ENCODE measurements at regions not wholly inside any gene's neighbourhood (a gene's known extent, or its start where the extent isn't known, plus 50 kb on each side); places are given as distances from the start of the nearest gene placed in this dataset.
"Not testable (repeated sequence)": the region's sequence is repeated elsewhere in the genome, so short reads cannot be mapped to it uniquely, and the experiment has no call there.

DNA sequence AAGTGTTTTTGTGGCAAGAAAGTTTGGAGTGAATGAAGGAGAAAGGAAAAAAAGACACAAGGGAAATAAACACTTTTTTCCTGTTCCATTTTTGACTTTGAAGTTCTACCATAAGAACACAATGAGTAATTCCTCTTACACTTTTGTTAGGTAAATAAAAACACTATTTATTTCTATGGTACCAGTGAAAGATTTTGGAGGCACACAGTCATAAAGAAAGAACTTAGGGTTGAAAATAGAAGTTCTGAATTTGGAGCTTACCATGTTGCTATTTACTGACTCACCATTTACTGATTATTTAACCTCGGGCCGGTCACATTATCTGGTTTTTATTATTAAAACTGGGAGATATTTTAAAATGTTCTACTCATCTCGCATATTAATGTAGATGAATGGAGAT, 367.8 kb downstream of the TLE1 start:
- DNase-seq = no peak

DNA sequence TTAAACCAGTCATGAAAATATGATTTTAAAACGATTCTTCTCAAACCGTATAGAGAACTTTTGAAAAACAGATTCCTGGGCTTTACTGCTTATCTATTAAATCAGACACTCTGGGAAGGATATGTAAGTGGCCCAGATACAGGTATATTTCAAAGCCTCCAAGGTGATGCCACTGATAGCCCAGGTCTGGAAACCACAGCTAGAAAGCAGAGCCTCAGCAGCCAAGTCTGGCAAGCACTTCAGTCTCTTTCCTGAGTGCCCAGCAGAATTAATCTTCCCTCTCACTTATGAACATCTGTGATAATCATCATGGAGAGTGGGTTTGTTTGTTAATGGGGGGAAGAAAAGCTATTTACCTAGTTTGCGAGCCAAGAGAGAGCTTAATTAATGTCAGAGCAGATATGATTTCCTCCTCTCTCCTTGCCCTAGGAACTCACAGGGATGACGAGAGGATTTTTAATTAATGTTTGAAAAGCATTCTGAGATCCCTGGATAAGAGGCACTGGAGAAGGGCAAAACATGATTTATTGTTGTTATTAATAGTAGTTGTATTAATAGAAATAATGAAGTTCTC, 368.4 kb downstream of the TLE1 start:
- DNase-seq = no peak

DNA sequence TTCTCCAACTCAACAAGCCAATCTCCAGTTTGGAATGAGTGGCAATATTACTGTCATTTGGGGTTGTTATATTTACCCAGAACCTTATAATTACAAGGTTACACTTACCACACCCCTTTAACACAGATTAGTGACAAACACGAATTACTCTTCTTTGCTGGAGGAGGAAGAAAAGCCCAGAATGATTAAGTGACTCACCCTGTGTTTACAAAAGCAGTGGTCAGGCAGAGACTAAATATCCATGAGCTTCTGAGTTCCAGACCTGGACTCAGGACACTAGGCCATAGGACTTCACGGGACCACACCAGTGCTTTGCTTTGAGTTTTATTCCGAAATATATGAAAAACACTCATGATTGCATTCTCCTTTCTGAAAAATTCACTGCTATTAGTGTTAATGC, 370.8 kb downstream of the TLE1 start:
- no peak for DNase-seq

DNA sequence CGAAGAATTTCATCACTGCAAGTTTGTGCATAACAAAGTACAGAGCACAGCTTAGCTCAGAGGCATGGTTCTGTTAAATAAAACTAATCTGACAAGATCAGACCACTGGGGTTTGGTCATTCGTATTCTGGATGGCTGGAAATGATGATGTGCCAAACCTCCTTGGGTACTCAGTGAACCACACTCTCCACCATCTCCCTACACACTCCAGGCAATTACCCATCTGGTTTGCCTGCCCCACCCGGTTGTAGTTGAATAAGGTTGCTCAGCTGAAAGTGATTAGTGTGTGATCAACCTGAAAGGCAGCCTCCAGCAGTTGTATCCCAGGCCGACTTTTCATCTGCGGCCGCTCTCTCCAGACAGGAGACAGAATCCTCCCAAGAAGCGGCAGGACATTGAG, 371.4 kb downstream of the TLE1 start:
- DNase-seq = no peak

DNA sequence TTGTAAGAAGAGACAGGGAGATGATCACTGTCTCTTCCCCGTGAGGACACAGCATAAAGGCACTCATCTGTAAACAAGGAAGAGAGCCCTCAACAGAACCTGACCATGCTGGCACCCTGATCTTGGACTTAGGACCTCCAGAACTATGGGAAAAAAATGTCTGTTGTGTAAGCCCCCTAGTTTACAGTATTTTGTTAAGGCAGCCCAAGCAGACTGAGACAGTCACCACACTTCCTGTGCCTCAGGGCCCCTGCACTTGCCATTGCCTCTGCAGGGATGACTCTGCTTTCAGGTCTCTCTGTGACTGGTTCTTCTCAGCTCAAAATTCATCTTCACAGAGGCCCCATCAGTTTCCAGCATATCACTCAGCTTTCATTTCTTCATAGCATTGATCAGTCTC, 372.1 kb downstream of the TLE1 start:
- DNase-seq = no peak

DNA sequence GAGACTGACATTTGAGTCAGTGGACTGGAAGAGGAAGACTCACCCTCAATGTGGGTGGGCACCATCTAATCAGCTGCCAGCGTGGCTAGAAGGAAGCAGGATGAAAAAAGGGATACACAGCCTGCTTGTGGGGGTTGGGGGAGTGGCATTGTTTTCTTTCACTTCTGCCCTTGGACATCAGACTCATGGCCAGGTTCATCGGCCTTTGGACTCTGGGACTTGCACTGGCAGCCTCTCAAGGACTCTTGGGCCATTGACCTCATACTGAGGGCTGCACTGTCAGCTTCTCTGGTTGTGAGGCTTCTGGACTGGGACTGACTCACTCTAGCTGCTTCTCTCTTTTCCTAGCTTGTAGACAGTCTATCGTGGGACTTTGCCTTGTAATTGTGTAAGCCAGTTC, 374.9 kb downstream of the TLE1 start:
- DNase-seq = no peak

DNA sequence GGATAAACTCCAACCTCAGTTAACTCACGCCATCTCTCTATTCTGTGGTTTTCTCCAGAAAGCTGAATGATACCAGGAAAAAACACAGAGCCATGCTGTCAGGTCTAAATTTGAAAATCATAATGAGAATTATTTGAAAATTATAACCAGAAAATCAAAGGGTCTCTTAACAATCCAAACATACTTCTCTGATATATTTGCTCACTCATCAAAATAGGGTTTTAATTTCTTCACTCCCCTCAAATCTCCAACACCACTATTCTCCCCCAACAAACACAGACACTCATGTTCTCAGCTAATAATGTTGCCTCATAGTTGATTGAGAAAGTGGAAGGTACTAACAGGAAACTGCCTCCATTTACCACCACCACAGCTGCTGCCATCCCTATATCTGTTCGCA, 375.5 kb downstream of the TLE1 start:
- no peak for DNase-seq

DNA sequence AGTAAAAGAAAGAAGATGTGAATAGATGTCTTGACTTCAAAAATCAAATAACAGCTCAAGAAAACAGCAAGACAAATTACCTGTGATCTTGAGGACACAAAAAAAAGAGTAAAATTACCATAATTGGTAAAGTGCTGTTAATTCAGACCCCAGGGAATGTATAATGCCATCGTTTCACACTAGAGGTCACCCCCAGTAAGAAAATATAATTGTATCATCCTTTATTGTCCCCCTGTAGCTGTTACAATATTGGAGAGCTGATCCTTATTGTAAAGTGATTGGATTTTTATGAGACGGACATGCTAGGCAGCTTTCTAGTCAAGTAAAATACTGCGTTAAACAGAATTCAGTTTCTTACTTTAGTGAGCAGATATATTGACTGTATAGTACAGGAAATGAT, 377.0 kb downstream of the TLE1 start:
- DNase-seq = no peak

DNA sequence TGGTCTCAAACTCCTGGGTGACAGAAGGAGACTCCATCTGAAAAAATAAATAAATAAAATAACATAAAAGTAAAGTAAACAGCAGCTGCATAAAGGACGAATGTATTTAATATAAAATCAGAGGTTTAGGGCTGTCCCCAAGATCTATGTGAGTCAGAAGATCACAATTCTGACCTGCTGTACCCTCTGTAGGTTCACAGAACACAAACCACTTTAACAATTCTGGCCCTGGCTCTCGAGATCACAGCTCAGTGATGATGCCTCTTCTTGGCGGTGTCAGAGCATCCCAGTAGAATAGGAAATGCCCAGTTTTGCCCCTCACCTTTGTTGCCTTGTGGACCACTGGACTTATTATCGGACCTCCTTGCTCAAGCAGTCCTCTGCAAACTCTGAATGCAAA, 380.9 kb downstream of the TLE1 start:
- no peak for DNase-seq

DNA sequence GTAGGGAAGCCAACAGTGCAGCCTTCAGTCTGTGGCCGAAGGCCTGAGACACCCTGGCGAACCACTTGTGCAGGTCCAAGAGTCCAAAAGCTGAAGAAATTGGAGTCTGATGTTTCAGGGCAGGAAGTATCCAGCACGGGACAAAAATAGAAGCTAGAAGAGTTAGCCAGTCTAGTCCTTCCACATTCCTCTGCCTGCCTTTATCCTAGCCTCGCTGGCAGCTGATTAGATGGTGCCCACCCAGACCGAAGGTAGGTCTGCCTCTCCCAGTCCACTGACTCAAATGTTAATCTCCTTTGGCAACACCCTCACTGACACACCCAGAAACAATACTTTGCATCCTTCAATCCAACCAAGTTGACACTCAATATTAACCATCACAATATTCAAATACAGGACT, 381.6 kb downstream of the TLE1 start:
- not testable (repeated sequence) for DNase-seq

DNA sequence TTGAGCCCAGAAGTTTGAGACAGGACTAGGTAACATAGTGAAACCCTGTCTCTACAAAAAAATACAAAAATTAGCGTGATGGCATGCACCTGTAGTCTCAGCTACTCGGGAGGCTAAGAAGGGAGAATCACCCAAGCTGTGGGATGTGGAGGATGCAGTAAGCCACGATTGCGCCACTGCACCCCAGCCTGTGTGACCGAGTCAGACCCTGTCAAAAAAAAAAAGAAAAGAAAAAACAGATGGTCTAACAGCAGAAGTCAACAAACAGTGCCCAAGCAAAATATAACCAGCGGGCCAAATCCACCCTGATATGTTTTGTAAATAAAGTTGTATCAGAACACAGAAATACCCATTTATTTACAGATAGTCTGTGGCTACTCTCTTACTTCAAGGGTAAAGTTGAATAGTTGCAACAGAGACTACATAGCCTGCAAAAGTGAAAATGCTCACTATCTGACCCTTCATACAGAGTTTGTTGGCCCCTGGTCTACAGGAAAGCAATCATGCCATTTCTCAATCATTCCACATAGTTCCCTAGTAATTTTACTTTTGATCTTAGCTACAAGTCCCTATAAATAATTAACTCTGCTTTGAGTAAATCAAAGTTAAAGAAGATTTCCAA, 383.7 kb downstream of the TLE1 start:
- DNase-seq = no peak

DNA sequence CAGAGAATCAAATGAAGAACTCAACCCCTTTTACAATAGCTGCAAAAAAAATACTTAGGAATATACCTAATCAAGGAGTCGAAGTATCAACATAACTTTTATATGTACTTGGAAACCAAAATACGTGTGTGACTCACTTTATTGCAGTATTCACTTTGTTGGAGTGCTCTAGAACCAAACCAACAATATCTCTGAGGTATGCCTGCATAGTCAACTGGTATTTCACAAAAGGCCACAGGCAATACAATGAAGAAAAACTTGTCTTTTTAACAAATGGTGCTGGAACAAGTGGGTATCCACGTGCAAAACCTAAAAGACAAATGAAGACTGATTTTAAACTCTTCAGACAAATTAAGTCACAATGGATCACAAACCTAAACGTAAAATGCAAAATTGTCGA, 385.7 kb downstream of the TLE1 start:
- DNase-seq = no peak

DNA sequence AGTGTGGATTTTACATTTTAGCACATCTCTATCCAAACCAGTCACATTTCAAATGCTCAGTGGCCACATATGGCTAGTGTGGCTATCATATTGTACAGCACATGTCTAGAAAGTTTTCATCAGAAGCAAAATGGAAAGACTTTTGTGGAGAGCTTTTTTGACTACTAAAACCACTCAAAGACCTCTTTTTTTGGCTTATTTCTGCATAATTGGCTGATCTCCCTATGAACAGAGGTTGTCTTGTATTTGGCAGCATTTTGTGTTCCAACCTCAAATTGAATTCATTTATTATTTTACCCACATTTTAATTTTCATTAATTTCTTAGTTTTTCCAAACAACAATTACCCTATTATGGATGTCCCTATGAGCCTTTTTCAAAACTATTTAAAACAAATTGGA, 395.7 kb downstream of the TLE1 start:
- DNase-seq = no peak

DNA sequence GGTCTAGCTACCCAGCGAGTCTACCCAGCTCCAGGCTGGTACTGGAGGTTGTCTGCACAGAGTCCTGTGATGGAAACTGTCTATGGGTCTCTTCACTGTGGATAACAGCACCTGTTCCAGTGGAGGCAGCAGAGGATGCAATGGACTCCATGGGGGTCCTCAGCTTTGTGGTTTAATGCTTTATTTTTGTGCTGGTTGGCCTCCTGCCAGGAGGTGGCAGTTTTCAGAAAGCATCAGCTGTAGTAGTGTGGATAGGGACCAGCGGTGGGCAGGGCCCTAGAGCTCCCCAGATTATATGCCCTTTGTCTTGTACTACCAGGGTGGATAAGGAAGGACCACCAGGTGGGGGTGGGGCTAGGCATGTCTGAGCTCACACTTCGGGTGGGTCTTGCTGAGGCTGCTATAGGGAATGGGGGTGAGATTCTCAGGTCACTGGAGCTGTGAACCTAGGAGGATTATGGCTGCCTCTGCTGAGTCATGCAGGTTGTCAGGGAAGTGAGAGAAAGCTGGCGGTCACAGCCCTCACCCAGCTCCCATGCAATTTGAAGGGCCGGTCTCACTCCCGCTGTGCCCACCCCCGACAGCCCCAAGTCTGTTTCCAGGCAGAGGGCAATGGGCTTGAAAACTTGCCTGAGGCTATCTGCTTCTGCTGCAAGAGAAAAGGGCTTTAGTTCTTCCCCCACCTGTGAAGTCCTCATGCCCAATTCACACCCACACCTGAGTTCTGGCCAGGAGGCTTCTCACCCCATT, 397.1 kb downstream of the TLE1 start:
- DNase-seq = peak; percentile 9

DNA sequence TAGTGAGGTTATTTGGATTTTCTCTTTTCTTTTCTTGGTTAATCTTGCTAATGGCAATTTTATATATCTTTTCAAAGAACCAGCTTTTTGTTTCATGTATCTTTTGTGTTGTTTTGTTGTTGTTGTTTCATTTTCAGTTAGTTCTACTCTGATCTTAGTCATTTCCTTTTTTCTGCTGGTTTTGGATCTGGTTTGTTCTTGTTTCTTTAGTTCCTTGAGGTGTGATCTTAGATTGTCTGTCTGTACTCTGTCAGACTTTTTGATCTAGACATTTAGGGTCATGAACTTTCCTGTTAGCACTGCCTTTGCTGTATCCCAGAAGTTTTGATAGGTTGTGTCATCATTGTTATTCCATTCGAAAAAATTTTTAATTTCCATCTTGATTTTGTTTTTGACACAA, 399.7 kb downstream of the TLE1 start:
- no peak for DNase-seq

DNA sequence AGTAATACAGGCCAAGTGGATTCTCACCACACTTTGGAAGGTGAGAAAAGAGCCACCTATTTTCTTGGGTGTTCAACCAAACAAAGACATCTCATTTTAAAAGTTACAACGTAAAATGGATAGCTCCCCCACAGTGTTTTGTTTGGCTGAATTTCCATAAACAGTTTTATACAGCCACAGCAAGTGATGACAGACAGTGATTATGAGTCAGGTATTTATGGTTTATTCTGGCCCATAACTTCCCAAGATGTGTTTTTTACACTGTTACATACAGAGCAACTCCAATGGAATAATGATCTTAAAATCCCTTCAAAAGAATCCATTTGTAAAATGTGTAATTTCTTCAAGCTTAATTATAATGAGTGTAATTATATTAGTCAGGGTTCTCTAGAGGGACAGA, 421.3 kb downstream of the TLE1 start:
- DNase-seq = no peak

DNA sequence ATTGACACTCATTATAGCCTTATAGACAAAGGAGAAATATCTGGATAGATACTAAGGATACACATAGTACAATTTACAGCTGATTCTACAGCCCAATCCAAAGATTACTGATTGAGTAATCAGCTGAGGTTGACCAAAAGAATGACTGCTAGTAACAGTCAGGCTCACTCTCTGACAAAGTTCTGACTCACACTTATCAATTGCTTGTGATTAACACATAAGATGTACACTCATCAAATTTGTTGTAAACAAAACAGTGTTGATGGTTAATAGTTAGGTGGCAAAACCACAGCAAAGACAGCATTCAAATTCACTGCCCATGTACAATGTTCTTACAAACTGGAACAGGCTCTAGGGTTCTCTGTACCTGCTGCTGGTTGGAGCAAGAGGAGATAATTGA, 422.7 kb downstream of the TLE1 start:
- no peak for DNase-seq

DNA sequence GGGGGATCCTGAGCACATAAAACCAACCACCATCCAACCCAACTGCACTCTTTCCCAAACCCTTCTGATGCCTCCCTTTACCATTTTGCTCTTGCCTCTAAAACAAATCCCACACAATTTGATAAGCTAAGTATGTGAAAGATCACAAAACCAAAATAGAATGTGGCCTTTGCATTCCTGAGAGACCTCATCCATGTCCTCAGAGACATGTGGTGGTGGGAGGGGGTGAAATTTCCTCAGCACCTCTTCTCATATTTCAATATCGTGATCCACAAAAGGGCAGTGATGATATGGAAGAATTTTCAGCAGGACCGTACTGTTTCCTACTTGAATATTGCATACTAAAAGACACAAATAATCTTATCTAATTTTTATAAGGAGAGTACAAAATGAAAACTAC, 423.3 kb downstream of the TLE1 start:
- no peak for DNase-seq

DNA sequence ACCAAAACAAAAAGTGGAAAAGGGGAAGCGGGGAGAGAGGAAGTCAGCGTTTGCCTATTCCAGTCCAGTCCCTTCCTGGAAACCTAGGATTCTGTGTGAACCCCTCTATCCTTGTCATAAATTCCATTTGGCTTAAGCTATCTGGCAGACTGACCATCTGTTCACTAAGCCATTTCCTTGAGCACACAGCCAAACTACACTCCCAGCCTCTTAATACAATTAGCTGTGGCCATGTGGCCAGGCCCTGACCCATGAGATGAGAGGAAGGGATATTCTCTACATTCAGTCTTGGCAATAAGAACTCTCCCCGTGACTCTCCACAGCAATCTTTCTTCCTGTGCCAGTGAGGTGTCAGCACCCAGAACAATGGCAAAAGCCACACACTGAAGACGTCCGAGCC, 424.8 kb downstream of the TLE1 start:
- no peak for DNase-seq

DNA sequence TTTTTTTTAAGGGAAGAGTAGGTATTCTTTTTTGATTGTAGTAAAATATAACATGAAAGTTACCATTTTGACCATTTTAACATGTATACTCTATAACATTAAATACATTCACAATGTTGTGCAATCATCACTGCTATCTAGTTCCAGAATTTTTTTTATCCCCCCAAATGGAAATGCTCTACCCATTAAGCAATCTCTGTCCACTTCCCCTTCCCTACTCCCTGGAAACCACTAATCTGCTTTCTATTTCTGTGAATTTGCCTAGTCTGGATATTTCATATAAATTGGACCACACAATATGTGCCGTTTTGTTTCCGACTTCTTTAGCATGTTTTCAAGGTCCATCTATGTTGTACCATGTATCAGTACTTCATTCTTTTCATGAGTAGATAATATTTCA, 429.5 kb downstream of the TLE1 start:
- DNase-seq = no peak

DNA sequence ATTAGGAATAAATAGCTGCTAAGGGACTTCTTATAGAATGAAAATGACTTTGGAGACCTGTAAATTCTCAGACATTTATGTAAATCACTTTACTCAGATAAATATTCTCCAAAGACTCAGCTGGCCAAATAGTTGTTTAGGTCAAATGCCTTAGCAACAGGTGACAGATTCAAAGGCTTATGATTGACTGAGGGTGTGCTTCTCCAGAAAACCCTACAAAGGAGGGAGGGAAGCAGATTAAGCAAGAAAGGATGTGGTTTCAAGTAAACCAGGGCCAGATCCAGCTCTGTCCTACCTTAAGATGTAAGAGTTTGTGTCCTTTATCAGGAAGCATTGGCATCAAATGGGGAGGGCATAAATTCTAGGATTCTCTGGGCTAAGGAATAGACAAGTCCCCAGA, 433.0 kb downstream of the TLE1 start:
- DNase-seq = no peak

DNA sequence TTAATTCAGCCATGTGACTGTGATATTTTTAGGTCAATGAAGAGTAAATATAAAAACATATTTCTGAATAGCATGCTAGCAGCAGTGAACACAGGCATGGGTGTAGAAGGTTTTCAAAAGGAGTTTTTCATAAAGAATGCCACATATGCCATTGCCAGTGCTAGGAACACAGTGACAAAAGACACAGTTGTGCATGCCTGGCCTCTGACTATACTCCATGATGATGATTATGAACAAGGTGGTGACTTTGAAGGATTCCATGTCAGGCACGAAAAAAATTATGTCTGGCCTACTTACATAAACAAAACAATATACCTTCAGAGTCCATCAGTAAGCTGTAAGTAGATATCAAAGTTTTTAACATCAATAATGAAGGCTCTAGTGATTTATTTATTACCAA, 438.7 kb downstream of the TLE1 start:
- no peak for DNase-seq

DNA sequence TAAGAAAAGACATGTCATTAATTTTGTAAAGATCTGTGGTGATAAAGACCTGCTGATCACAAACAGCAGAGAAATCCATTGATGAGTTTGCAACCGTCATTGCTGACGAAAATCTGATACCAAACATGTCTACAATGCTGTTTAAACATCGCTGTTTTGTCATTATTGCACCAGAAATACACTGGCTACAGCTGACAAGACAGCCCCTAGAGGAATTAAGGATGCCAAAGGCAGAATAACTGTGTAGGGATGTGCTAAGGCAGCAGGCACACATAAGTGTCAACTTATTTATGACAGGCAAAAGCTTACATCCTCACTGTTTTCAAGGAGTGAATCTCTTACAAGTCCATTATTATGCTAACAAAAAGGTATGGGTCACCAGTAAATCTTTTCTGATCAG, 439.3 kb downstream of the TLE1 start:
- DNase-seq = no peak

DNA sequence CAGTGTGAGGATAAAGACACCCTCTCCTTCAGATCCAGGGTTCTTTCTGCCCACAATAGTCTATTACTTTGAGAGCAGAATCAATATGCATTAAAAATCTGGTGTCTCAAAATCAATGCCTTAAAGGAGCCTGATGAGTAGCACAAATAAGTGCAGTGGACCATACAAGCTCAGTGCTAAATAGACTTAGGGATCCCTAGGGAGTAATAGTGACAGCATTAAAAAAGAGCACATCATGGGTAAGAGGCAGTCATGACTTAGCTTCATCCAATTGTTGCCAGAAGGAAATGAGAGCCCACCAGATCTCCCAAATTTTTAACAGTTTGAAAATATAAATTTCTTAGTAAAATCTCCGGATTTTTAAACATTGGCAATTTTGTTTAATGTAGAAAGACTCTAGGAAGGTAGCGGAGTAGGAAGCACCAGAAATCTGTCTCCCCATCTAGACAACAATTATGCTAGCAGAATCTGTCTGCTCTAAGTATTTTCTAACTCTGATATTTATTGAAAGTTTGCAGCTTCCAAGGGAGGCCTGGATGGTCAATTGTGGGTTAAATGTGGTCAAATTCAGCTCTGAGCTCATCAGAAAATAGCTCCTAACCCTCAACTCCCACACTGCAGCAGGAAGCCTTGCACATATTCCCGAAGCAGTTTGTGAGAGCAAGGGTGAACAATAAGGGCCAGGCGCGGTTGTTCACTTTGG, 443.9 kb downstream of the TLE1 start:
- no peak for DNase-seq
